Daoy (cell line): ENCODE measurements at regions not wholly inside any gene's neighbourhood (a gene's known extent, or its start where the extent isn't known, plus 50 kb on each side); places are given as distances from the start of the nearest gene placed in this dataset.

ENCODE experiments used
- DNase-seq: peaks from one replicate; pipeline ENCODE4 v3.0.0-alpha.2; 2015; ENCODE audit warnings: low read depth

DNA sequence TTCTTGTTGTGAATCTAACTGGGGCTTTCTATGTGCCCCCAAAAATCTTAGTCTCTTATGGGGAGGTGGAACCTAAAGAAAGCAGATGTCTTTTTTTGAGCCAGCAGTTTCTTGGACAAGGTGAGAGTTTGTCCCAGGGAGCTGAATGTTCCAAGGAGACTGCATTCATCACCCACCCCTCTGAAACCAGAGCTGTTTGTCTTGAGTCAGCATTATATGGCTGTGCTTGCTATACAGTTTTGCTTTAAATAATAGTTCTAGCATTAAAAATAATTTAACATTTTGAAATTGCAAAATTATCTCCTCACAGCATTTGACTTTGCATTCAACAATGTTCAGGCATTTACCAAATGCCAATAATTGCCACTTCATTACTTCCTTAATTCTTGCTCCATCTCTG, 813.3 kb downstream of the BCL11B start:
- no peak for DNase-seq

DNA sequence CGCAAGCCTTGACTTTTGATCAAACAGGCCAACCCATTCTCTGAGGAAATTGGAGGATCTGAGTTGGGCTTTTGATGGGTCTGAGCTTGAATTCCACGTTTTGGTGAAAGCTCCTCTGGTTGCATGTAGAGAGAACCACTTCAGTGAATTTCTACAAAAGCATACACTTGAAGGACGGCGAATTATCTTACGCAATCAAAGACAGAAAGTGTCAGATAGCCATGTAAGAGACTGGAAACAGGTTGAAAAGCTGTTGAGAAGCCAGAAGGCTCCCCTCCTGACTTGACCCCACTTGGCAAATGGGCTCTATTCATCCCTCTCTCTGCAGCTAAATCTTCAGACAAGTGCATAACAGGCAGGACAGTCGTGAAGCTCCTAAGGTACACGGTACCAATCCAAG, 809.1 kb downstream of the BCL11B start:
- no peak for DNase-seq

DNA sequence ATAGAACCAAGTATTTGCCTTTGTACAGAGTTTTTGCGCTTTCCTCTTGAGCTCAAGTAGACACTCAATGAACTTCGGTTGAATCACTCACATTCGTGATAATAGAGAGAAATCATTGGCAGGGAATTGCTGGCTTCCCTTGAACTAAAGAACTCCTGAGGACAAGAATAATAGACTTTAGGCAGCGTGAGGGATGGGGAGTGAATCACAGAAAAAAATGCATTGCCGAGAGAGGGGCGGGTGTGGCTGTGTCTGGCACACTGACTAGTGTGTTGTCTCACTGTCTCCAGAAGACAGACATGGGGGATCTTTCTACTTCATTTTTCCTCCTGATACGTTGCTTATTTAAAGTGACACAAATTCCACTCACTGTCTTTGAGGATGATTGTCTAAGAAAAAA, 805.2 kb downstream of the BCL11B start:
- peak; percentile 56 for DNase-seq

DNA sequence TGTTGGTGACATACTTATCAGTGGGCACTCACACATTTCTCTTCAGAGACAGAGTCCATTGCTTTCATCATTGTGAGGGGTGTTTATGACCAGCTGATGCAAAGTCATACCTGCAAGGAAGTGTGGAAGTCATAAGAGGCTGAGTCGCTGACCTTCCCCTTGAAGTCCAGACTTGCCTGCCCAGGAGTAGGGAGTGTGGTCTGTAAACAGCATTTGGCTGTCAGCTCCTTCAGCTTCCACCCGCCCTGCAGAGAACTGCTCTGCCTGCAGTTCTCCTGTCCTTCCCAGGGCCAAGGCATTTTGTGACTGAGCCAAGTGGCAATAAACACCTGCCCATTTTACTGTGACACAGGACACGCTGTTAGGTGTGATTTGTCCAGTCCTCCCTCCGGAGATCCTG, 801.3 kb downstream of the BCL11B start:
- DNase-seq: no peak

DNA sequence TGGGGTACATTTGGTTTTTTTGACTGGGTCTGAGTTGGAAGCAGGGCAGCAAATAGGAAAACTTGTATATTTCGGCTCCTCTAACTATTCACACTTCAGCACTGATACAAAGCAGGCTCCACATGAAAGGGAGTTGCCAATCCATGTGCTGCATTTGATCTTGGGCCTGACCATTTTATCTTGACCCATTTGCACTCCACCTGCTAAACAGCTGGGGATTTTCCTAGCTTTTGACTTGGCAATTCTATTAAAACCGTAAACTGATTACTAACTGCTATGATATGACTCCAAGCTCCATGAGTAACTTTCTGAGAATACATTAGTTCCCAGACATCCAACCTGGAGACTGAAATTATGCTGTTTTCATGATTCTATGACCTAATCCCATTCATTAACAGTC, 797.1 kb downstream of the BCL11B start:
- DNase-seq: no peak

DNA sequence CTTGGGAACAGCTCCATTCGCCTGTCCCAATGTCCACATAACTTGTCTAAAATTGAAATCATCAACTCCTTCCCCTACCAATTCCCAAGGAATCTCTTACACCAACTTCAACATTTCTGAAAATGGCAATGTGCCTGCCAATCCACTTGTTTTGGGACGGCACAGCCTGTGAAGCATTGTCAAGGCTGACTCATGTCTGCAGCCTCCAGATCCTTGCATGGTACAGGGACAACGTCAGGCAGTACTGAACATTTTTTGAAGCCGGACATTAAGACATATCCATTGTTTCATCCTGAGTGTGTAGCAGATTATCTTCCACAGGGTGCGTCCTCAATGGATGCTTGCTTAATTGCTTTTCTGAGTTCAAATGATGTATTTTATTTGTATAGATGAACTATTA, 794.1 kb downstream of the BCL11B start:
- peak; percentile 25 for DNase-seq

DNA sequence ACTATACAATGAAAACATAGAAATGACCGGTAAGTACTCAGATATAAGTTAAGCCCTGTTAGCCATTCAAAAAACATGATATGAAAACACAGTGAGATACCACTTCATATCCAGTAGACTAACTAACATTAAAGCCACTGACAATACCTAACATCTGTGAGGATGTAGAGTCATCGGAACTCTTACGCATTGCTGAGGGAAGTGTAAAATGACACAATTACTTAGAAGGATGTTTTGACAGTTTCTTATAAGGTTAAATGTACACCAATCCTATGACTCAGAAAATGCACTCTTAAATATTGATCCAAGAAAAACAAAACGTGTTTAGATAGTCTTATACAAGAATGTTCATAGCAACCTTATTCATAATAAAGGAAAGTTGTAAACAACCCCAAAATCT, 782.9 kb downstream of the BCL11B start:
- DNase-seq: peak; percentile 36

DNA sequence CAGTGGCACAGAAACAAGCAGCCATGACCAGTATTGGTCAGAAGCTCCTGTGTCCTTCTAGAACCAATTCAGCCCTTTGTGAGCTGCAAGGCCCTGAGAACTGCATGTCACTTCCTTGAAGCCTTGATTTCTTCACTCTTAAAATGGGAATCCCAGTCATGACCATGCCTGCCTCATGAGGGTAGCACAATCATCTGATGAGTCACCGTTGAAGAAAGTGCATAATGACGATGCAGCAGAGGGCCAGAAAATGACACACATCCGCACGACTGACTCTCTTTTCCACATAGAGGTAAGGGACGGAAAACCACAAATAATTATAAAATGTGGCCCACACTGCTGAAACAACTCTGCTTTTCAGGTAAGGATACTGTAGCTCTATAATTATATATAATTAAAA, 777.4 kb downstream of the BCL11B start:
- DNase-seq: peak; percentile 86

DNA sequence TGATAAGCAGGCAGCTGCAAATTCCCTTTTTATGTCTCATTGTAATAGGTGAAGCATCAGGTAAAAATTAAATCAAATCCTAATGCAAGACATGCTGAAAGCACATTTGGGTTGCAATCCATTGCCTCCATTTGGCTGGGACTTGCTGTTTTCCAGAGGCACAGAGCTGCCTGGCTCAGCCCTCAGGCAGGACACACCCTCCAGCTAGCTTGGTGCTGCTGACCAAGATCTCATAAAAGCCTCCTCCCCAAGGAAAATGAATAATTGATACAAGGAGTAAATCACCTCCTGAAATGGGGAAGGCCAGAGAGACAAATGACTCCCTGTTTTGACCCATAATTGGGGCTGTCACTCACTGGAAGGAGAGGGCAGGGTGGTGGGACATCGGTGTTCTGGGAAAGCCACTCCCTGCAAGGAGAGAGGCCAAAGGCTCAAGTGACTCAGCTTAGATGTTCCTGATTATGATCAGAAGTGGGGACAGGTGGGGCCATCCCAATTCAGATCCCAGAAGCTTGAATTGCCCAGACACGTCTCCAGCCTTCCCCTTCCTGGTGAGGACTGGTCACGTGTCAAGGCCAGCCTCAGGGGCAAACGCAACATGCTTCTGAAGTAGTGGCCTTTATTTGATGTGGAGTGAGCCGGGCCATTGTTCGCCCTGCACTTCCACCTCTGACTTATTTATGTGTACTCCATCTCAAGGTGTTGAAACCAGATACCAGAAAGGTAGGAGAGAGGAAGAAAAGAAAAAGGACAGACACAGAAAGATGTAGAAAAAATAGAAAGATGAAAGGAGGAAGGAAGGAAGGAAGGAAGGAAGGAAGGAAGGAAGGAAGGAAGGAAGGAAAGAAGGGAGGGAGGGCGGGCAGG, 773.7 kb downstream of the BCL11B start:
- DNase-seq: no peak

DNA sequence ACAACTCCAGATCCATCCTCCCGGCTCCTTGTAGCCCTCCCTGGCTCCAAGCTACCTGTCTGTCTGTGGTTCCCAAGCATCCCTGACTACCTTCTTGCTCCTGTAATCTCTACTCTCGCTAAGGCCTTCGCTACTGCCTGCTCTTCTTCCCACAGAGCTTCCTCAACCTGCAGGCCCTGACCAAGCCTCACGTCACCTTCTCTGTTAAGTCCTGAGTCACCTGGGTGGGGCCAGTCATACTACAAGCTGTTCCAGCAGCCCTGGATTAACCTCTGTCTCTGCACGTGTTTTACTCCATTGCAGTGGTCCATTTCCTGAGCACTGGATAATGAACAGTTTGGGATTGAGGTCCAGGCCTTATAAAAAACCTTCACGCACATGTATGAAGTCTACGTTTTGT, 770.7 kb downstream of the BCL11B start:
- DNase-seq: peak; percentile 75

DNA sequence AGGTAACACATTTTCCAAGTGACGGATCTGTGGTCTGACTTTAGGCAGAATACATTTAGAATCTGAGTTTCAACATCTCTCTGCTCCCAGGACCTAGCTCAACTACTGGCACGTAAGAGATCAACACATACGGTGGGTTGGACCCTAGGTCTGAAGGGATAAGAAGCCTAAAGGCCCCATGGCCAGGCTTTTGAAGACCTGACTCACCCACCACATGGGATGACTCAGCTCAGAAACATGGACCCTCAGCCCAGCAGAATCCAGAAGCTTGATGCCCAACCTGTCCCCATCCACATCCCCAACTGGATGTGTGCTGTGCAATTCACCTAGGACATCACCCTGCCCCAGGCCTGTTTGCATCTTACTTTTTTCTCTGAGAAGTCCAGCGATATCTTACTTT, 770.2 kb downstream of the BCL11B start:
- DNase-seq: peak; percentile 76

DNA sequence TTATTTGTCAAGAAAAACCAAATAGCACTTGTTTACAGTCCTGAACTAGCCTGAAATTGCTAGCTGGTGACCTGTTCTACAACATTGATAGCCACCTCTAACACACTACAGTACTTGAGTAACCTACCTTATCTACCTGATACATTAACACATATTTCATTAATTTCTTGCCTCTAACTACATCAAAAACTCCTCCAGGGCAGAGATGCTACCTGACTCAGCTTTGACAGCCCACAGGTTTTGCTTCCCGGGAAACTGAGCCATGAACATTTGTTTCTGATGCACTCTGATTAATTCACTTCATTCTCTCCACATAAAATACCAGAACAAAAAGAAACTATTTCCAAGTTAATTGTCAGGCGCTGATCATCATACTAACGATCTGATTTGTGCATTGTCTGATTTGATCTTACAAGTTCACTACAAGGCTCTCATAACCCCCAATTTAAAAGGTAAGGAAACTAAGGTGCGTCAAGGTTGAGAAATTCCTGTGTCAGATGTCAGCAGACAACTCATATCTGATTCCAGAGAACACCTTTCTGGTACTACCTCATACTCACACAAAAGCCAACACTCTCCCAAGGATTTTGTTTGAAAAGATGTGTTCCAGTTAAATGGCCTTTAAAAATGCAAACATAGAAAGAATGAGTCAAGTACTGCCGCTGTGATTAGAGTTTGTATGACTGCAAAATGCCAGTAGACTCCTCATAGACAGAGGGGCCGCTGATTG, 768.7 kb downstream of the BCL11B start:
- no peak for DNase-seq

DNA sequence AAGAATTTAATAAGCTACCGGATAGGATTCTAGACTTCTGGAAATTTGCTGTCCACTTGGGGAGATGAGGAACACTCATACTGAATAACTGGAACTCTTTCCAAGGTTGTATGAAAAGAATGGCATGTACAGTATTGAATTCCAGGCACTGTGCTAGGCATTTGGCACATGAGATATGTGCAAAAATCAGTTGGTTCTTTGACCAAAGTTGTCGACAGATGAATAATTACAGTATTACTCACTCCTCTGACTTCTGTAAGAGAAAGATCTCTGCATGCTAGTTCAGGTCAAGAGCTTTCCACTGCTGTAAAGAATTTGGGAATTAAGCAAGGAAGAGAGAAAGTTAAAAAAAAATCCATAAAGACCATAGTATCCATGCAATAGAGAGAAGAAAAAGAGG, 764.7 kb downstream of the BCL11B start:
- no peak for DNase-seq

DNA sequence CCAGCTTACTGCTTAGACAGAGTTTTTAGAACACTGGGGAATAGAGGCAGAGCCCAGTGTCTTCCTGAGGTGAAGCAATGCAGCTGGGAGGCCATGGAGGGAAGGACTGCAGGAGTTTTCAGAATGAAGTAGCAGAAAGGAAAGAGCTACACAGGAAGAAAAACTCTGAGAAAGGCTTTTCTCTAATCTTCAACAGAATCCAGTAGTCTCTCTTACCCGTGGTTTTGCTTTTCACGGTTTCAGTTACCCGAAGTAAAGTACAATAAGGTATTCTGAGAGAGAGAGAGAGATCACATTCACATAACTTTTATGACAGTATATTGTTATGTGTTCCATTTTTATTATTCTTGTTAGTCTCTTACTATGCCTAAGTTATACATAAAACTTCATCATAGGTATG, 761.6 kb downstream of the BCL11B start:
- no peak for DNase-seq

DNA sequence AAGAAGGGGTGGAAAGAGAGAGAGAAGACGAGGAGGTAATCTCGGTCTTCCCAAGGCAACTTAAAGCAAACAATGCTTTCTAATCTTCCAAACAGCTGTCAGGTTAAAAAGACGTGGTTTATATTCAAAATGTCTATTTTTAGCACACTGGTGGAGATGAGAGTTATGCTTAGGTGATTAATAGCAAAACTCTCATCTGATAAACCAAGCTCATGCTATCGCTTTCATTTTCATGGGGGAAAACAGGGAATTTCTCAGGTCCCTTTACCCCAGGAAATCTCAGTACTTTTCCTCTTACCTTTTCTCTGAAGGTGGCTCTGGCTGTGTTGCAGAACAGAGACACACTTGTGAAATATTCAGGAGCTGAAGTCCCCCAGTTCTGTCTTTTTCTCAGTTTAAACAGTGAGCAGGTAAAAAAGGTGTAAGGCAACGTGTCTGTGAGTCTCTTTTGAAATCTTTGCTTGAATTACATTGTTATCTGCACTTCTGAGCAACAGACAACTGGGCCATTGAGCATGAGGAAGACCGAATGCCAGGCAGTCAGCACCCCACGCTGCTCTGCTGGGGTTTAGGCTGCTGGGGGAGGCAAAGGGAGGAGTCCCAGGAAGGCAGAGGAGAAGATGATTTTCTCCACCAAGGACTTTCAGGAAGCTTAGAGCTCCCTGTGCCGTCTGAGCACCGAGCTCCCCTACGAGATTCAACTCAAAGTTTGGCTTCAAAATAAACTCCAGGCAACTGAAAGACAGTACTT, 759.3 kb downstream of the BCL11B start:
- peak; percentile 9 for DNase-seq

DNA sequence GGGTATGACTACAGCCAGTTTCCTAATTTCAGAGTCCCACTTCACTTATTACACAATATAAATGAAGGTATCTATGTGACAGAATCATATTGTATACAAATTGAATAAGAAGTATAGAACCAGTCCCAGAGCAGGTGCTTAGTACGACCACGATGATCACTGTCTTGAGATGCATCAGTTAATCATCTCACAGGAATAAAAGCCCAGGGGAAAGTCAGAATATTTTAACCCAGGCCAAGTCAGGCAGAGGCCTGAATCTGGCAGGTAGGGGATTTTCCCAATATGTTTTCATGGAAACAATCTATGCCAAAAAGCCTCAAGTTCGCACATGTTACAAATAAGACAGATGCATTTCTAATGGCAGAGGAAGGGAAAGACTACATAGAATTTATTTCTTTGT, 758.4 kb downstream of the BCL11B start:
- DNase-seq: no peak

DNA sequence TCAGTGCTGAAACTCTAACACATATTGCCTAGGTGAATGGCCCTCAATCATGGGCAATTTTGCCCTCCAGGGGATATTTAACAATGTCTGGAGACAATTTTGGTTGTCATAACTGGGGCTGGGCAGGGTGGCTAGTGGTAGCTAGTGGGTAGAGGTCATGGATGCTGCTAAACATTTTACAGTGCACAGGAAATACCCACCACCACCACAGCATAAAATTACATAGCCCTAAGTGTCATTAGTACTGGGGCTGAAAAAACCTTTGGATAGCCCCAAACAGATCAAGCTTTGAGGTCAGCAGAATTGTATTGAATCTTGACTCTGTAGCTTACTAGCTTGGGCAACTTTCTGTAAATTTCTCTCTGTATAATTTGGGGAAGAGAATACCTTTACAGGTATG, 758.0 kb downstream of the BCL11B start:
- DNase-seq: no peak

DNA sequence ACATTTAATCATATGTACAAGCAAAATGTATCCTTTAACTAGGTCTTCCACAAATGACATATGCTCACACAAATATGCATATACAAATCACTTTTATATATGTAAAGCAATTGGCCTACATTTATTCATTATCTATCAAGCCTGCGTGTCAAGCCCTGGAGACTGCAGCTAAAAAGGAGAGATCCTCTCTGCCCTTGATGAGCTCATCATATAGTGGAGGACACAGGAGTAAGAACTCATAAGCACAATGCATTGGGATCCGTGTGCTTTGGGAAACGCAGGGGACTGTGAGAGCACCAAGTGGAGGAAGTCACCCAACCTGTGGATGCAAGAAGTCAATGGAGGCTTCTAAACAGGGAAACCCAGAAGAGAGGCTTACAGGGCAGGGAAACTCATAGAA, 735.7 kb downstream of the BCL11B start:
- DNase-seq: no peak

DNA sequence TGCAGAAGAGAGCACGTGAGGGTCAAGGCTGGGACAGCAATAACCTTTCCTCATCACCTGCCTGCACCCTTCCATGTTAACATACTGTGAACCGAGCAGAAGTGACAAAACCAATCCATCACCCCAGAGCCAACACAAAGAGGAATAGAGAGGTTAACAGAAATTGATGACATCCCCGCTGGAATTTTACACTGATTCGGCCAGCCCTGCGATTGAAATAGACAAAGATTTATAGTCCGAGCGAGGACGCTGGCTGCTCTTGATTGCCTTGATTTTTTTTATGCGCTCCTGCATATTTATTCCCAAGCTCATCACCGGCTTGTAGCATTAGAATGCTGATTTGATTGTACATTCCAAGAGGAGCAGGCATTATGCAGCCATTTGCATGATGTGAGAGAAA, 729.7 kb downstream of the BCL11B start:
- no peak for DNase-seq

DNA sequence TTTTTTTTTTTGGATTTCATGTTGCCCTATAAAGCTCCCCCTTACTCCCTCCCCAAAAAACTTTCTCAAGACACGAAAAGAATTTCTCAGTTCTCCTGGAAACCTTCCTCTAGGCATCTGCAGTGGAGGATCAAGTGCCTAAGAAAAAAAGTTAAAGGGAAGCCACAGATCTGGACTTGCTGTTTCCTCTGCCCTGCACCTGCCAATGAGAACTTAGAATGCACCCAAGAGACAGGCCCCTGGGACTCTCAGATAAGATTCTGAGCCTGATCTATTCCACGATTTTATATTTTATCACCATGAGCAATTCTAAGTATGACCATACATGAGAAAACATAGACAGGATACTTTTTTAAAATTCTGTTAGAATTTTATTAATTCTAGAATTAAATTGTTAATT, 728.9 kb downstream of the BCL11B start:
- DNase-seq: no peak

DNA sequence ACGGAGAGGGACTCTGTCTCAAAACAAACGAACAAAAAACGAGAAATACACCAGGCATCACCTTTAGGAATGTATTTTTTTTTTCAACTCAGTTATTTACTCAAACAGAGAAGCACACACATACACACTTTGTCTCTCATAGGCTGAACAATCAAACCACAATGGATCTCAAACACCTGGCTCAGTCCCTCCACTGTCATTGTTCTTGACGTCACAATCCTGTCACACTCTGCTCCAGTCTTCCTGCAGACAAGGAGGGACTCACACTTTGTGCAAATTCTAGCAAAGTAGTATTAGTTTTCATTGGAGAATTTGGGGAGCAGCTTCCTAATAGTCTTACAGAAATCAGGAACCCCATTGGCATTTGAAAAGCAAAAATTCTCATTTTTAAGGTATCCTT, 727.8 kb downstream of the BCL11B start:
- DNase-seq: no peak

DNA sequence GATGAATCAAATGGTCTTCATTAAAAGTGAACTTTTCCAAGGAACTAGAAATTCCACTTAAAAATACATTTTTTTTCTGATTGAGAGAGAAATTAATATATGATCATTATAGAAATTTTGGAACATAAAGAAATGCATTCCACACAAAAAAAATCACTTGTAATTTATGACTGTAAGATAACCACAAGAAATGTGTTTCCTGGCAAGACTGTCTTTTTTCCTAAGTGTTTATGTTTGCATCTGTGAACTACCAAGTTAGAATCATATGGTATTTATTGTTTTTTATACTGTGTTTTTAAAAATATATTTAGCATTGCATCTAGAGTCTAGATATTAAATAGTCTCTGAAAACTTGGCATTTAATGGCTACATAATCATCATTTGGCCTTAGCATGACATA, 726.8 kb downstream of the BCL11B start:
- no peak for DNase-seq
